ENCODE measurements at regions not wholly inside any gene's neighbourhood (a gene's known extent, or its start where the extent isn't known, plus 50 kb on each side); places are given as distances from the start of the nearest gene placed in this dataset.

GRCh38 chr2:38182492-38183003 is 106.6 kb upstream of the CYP1B1 start:
- no peaks in the 10 kb centered on the region for H3K36me3 ChIP-seq (ENCODE audit: control insufficient read depth, insufficient read depth, low read length)
- H3K4me3 ChIP-seq (ENCODE audit: low read depth, low read length), result no peak overlapping the region
- no peak for FAIRE-seq
- DNase-seq (ENCODE audit: low read depth), result no peak
- TF ChIP-seq CTCF (IDR thresholded peaks at IDR 0.05; ENCODE audit: insufficient read depth, low read length, severe bottlenecking), result no peak
- H3K27me3 ChIP-seq (ENCODE audit: control insufficient read depth, insufficient read depth, low read length), result no peaks in the 10 kb centered on the region

- no peak for TF ChIP-seq CTCF (IDR thresholded peaks at IDR 0.05; ENCODE audit: insufficient read depth, low read length, severe bottlenecking)
- no peak for FAIRE-seq
- DNase-seq (ENCODE audit: low read depth), result no peak
- H3K27me3 ChIP-seq (ENCODE audit: control insufficient read depth, insufficient read depth, low read length), result no peaks in the 10 kb centered on the region
- H3K4me3 ChIP-seq (ENCODE audit: low read depth, low read length), result no peak overlapping the region
- no peaks in the 10 kb centered on the region for H3K36me3 ChIP-seq (ENCODE audit: control insufficient read depth, insufficient read depth, low read length)
Measured at GRCh38 chr2:38181806-38182491, 106.0 kb upstream of the CYP1B1 start.

GRCh38 chr2:38180754-38181153 is 104.8 kb upstream of the CYP1B1 start:
- DNase-seq (ENCODE audit: low read depth) (no peak), FAIRE-seq (no peak)
- TF ChIP-seq CTCF (IDR thresholded peaks at IDR 0.05; ENCODE audit: insufficient read depth, low read length, severe bottlenecking), result no peak
- Histone ChIP-seq H3K4me3 (ENCODE audit: low read depth, low read length) (no peak overlapping the region), H3K27me3 (ENCODE audit: control insufficient read depth, insufficient read depth, low read length) (no peaks in the 10 kb centered on the region), H3K36me3 (ENCODE audit: control insufficient read depth, insufficient read depth, low read length) (no peaks in the 10 kb centered on the region)

GRCh38 chr2:38178556-38179419 is 102.8 kb upstream of the CYP1B1 start:
- no peak for FAIRE-seq

GRCh38 chr2:38178119-38178518 is 102.2 kb upstream of the CYP1B1 start:
- Histone ChIP-seq H3K27me3 (ENCODE audit: control insufficient read depth, insufficient read depth, low read length) (no peaks in the 10 kb centered on the region), H3K4me3 (ENCODE audit: low read depth, low read length) (no peak overlapping the region), H3K36me3 (ENCODE audit: control insufficient read depth, insufficient read depth, low read length) (no peaks in the 10 kb centered on the region)
- DNase-seq (ENCODE audit: low read depth) (no peak), FAIRE-seq (no peak)
- no peak for TF ChIP-seq CTCF (IDR thresholded peaks at IDR 0.05; ENCODE audit: insufficient read depth, low read length, severe bottlenecking)

More at GRCh38 chr2:38178556-38179419, 102.8 kb upstream of the CYP1B1 start:
- Histone ChIP-seq H3K4me3 (ENCODE audit: low read depth, low read length) (no peak overlapping the region), H3K27me3 (ENCODE audit: control insufficient read depth, insufficient read depth, low read length) (no peaks in the 10 kb centered on the region), H3K36me3 (ENCODE audit: control insufficient read depth, insufficient read depth, low read length) (no peaks in the 10 kb centered on the region)
- TF ChIP-seq CTCF (IDR thresholded peaks at IDR 0.05; ENCODE audit: insufficient read depth, low read length, severe bottlenecking), result no peak
- DNase-seq (ENCODE audit: low read depth), result no peak

All from bronchial epithelial cell (primary cell).